RCC 7860 (cell line): ENCODE measurements at regions not wholly inside any gene's neighbourhood (a gene's known extent, or its start where the extent isn't known, plus 50 kb on each side); places are given as distances from the start of the nearest gene placed in this dataset.

Experiments used
- DNase-seq: peaks from one replicate; pipeline ENCODE4 v3.0.0-alpha.2; 2015; ENCODE audit warnings: low spot score
- FAIRE-seq: peaks from 2 replicates; lab custom pipeline; 2012; peaks lifted over from hg19 to GRCh38; lab: Jason Lieb, UNC

GRCh38 chr10:120641695-120642094 is 184.7 kb downstream of the PLPP4 start:
- DNase-seq (no peak), FAIRE-seq (no peak)

GRCh38 chr10:120643351-120643750 is 186.3 kb downstream of the PLPP4 start:
- FAIRE-seq (no peak), DNase-seq (no peak)

- DNase-seq (no peak), FAIRE-seq (no peak)
Measured at GRCh38 chr10:120644556-120645410, 187.8 kb downstream of the PLPP4 start.

- no peak for FAIRE-seq
- no peak for DNase-seq
Measured at GRCh38 chr10:120646159-120646732, 189.2 kb downstream of the PLPP4 start.

- FAIRE-seq (no peak), DNase-seq (no peak)
Measured at GRCh38 chr10:120646738-120647456, 189.9 kb downstream of the PLPP4 start.

- FAIRE-seq (no peak), DNase-seq (no peak)
Measured at GRCh38 chr10:120650705-120651399, 193.8 kb downstream of the PLPP4 start.

- FAIRE-seq (no peak), DNase-seq (no peak)
Measured at GRCh38 chr10:120656107-120656506, 195.1 kb upstream of the WDR11 start.

- FAIRE-seq (no peak), DNase-seq (no peak)
Measured at GRCh38 chr10:120657371-120657770, 193.8 kb upstream of the WDR11 start.

- FAIRE-seq, result no peak
- no peak for DNase-seq
Measured at GRCh38 chr10:120658943-120659885, 191.9 kb upstream of the WDR11 start.

- FAIRE-seq, result no peak
- no peak for DNase-seq
Measured at GRCh38 chr10:120666308-120666707, 184.9 kb upstream of the WDR11 start.

GRCh38 chr10:120667276-120667675 is 183.9 kb upstream of the WDR11 start:
- FAIRE-seq, result no peak
- no peak for DNase-seq

GRCh38 chr10:120671491-120671890 is 179.7 kb upstream of the WDR11 start:
- FAIRE-seq (no peak), DNase-seq (no peak)

- FAIRE-seq (no peak), DNase-seq (no peak)
Measured at GRCh38 chr10:120683454-120683853, 167.7 kb upstream of the WDR11 start.

GRCh38 chr10:120684226-120684625 is 166.9 kb upstream of the WDR11 start:
- FAIRE-seq (no peak), DNase-seq (no peak)

- FAIRE-seq, result no peak
- no peak for DNase-seq
Measured at GRCh38 chr10:120685136-120685535, 166.0 kb upstream of the WDR11 start.

GRCh38 chr10:120688928-120689327 is 162.2 kb upstream of the WDR11 start:
- FAIRE-seq, result no peak
- no peak for DNase-seq

GRCh38 chr10:120689777-120690529 is 161.2 kb upstream of the WDR11 start:
- no peak for FAIRE-seq

GRCh38 chr10:120691625-120692024 is 159.5 kb upstream of the WDR11 start:
- DNase-seq (no peak), FAIRE-seq (no peak)

More at GRCh38 chr10:120689777-120690529, 161.2 kb upstream of the WDR11 start:
- no peak for DNase-seq

GRCh38 chr10:120700426-120700825 is 150.7 kb upstream of the WDR11 start:
- FAIRE-seq, result no peak
- no peak for DNase-seq
